Endodermal cell (in vitro differentiated cells): ENCODE measurements at regions not wholly inside any gene's neighbourhood (a gene's known extent, or its start where the extent isn't known, plus 50 kb on each side); places are given as distances from the start of the nearest gene placed in this dataset.

ENCODE experiments used
- DNase-seq: peaks from one replicate; pipeline ENCODE4 v3.0.0-alpha.2; 2017
- H3K27ac ChIP-seq: 2 replicates; pipeline ENCODE4 v1.5.1; 2013; ENCODE audit warnings: mild to moderate bottlenecking, low read depth, low read length, moderate library complexity
- H3K27me3 ChIP-seq: 2 replicates; pipeline ENCODE4 v1.6.1; 2013; ENCODE audit warnings: mild to moderate bottlenecking, low read length, moderate library complexity; ENCODE audit not compliant: insufficient read depth, control insufficient read depth, poor library complexity, severe bottlenecking
- H3K36me3 ChIP-seq: 2 replicates; pipeline ENCODE4 v1.7.0; 2013; ENCODE audit warnings: mild to moderate bottlenecking, low read length, moderate library complexity; ENCODE audit not compliant: control insufficient read depth, insufficient read depth
- H3K4me1 ChIP-seq: one replicate; pipeline ENCODE4 v1.7.0; 2013; ENCODE audit warnings: low read length; ENCODE audit not compliant: control insufficient read depth, insufficient read depth
- H3K4me3 ChIP-seq: 2 replicates; pipeline ENCODE4 v1.5.1; 2013; ENCODE audit warnings: mild to moderate bottlenecking, low read length, moderate library complexity
- H3K9ac ChIP-seq: 2 replicates; pipeline ENCODE4 v1.6.1; 2013; ENCODE audit warnings: mild to moderate bottlenecking, low read length, moderate library complexity; ENCODE audit not compliant: poor library complexity, severe bottlenecking; ENCODE audit errors: extremely low read depth
- H3K9me3 ChIP-seq: 2 replicates; pipeline ENCODE4 v1.6.1; 2013; ENCODE audit warnings: mild to moderate bottlenecking, low read length, moderate library complexity; ENCODE audit not compliant: control insufficient read depth
- H3K27ac Mint-ChIP-seq: 2 replicates; pipeline ENCODE4 v1.8.0; 2020; ENCODE audit warnings: mixed read lengths
- H3K27me3 Mint-ChIP-seq: 2 replicates; pipeline ENCODE4 v1.8.0; 2021; ENCODE audit warnings: mild to moderate bottlenecking, mixed read lengths; ENCODE audit not compliant: insufficient read depth
- H3K36me3 Mint-ChIP-seq: 2 replicates; pipeline ENCODE4 v1.8.0; 2020; ENCODE audit warnings: low read depth, mixed read lengths
- H3K4me1 Mint-ChIP-seq: 2 replicates; pipeline ENCODE4 v1.8.0; 2020; ENCODE audit warnings: mixed read lengths
- H3K4me3 Mint-ChIP-seq: 2 replicates; pipeline ENCODE4 v1.8.0; 2020; ENCODE audit warnings: mild to moderate bottlenecking, moderate library complexity, mixed read lengths
- H3K9me3 Mint-ChIP-seq: 2 replicates; pipeline ENCODE4 v1.8.0; 2020; ENCODE audit warnings: mild to moderate bottlenecking, mixed read lengths
- WGBS, 2 experiments: methylation state at CpG; one replicate each; pipeline versions ENCODE4 v1.1.5 to v1.1.7; 2013; ENCODE audit warnings: missing lambda C conversion rate in 2 of 2, mixed read lengths in 1 of 2; ENCODE audit not compliant: insufficient coverage in 1 of 2, insufficient read length in 1 of 2; 5-methylcytosine and 5-hydroxymethylcytosine counted together
- TF ChIP-seq, protein P1 (sequence below): fragments of 200-600 bp; sonication (generic); conservative IDR thresholded peaks from 2 replicates; pipeline ENCODE4 v1.5.0; 2021; ENCODE audit warnings: antibody characterized with exemption, mild to moderate bottlenecking

DNA sequence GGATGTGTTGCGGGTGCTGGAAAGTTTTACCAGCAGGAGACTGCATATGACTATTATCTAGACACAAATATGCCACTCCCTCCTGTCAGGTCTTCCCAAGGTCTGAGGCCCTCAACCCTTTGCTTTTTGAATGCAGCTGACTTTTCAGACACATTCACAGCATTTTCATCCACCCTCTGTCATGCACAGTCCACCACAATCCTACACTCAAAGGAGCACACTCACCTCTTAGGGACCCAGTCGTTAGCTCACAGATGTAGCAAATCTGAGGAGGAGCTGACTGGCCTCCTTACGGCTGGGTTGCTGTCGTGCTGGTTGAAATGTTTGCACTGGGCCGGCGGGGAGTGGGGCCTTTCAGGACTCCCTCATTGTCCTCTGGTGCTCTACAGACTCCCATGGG, 479.4 kb downstream of the IRS2 start:
- H3K27me3 ChIP-seq = no peaks in the 10 kb centered on the region
- no peak overlapping the region for H3K9ac ChIP-seq
- Mint-ChIP-seq H3K9me3 (peaks cover 22% of the 10 kb centered on the region), H3K4me1 (peaks cover 6% of the 10 kb centered on the region), H3K36me3 (no peaks in the 10 kb centered on the region), H3K27me3 (peaks cover 11% of the 10 kb centered on the region), H3K4me3 (no peak overlapping the region), H3K27ac (no peak overlapping the region)
- 89 to 92% methylated on average over 5 to 6 of the region's 6 CpGs for WGBS, 2 experiments
- no peak for DNase-seq
- H3K36me3 ChIP-seq = no peaks in the 10 kb centered on the region
- no peak overlapping the region for H3K4me3 ChIP-seq
- H3K9me3 ChIP-seq = peaks cover 4% of the 10 kb centered on the region
- no peaks in the 10 kb centered on the region for H3K4me1 ChIP-seq
- no peak overlapping the region for H3K27ac ChIP-seq
- TF ChIP-seq, protein P1, sequence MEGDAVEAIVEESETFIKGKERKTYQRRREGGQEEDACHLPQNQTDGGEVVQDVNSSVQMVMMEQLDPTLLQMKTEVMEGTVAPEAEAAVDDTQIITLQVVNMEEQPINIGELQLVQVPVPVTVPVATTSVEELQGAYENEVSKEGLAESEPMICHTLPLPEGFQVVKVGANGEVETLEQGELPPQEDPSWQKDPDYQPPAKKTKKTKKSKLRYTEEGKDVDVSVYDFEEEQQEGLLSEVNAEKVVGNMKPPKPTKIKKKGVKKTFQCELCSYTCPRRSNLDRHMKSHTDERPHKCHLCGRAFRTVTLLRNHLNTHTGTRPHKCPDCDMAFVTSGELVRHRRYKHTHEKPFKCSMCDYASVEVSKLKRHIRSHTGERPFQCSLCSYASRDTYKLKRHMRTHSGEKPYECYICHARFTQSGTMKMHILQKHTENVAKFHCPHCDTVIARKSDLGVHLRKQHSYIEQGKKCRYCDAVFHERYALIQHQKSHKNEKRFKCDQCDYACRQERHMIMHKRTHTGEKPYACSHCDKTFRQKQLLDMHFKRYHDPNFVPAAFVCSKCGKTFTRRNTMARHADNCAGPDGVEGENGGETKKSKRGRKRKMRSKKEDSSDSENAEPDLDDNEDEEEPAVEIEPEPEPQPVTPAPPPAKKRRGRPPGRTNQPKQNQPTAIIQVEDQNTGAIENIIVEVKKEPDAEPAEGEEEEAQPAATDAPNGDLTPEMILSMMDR = no peak

DNA sequence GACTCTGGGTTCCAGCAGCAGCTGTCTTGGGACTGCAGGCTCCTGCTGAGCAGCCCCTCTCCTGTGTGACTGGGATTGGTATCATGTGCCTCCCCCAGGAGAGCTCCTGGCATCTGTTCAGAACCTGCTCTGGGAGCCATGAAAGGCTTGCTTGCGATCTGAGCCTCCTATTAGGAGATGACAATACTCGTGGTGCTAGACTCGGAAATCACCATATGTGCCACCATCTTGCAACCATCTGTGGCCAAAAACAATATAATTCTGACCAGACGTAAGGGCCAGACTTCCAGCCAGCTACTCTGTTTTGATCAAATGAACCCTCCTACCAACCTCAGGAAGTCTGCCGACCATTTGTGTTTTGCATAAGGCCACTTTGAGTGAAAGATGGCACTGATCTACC, 484.7 kb downstream of the IRS2 start:
- Mint-ChIP-seq H3K36me3 (no peaks in the 10 kb centered on the region), H3K4me1 (no peaks in the 10 kb centered on the region), H3K4me3 (no peak overlapping the region), H3K9me3 (peaks cover 3% of the 10 kb centered on the region), H3K27ac (no peak overlapping the region), H3K27me3 (peaks cover 3% of the 10 kb centered on the region)
- Histone ChIP-seq H3K4me3 (no peak overlapping the region), H3K9ac (no peak overlapping the region), H3K27ac (no peak overlapping the region), H3K36me3 (no peaks in the 10 kb centered on the region), H3K9me3 (no peaks in the 10 kb centered on the region), H3K27me3 (no peaks in the 10 kb centered on the region), H3K4me1 (no peaks in the 10 kb centered on the region)
- 82 to 94% methylated on average over 2 to 5 of the region's 5 CpGs for WGBS, 2 experiments
- TF ChIP-seq, protein P1 = no peak
- no peak for DNase-seq

DNA sequence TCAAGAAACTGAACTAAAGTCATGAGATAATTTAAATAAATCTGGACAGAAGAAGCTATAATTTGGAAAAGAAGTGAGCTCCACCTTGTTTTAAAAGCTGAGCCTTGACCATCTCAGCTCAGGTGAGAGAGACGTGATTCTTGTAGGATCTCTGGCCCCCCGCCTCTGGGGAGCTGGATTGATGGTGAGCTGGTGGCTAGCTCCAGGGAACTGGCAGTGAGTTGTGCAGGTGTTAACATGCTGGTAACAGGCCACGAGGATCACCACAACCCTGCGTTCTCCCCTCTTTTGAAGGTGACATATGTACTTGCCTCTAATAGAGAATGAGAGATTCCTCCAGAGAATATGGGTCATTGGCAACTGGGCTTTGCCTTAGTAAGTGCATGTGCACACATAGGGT, 485.1 kb downstream of the IRS2 start:
- H3K27ac ChIP-seq = no peak overlapping the region
- H3K36me3 ChIP-seq = no peaks in the 10 kb centered on the region
- H3K9me3 ChIP-seq = peaks cover 1% of the 10 kb centered on the region
- Mint-ChIP-seq H3K4me3 (no peak overlapping the region), H3K4me1 (no peaks in the 10 kb centered on the region), H3K27ac (no peak overlapping the region), H3K9me3 (peaks cover 3% of the 10 kb centered on the region), H3K36me3 (no peaks in the 10 kb centered on the region), H3K27me3 (peaks cover 3% of the 10 kb centered on the region)
- H3K27me3 ChIP-seq = no peaks in the 10 kb centered on the region
- H3K9ac ChIP-seq = no peak overlapping the region
- 90 to 100% methylated on average over 3 to 4 of the region's 4 CpGs for WGBS, 2 experiments
- no peak overlapping the region for H3K4me3 ChIP-seq
- DNase-seq = no peak
- H3K4me1 ChIP-seq = no peaks in the 10 kb centered on the region
- TF ChIP-seq, protein P1 = no peak
